ENCODE measurements at regions not wholly inside any gene's neighbourhood (a gene's known extent, or its start where the extent isn't known, plus 50 kb on each side); places are given as distances from the start of the nearest gene placed in this dataset.

- peak; percentile 62 for DNase-seq
- peaks cover 75% of the 10 kb centered on the region for H3K4me1 Mint-ChIP-seq (ENCODE audit: low read depth)
- H3K27me3 Mint-ChIP-seq (ENCODE audit: insufficient read depth) = peaks cover 1% of the 10 kb centered on the region; the same call in 1 of the 2 replicates
- no peak for TF ChIP-seq CTCF (IDR thresholded peaks at IDR 0.05)
- H3K9me3 Mint-ChIP-seq = no peaks in the 10 kb centered on the region
- H3K36me3 Mint-ChIP-seq (ENCODE audit: low read depth) = peaks cover 27% of the 10 kb centered on the region
- H3K27ac Mint-ChIP-seq = peak overlapping the region; percentile 82
- H3K4me3 Mint-ChIP-seq = peak overlapping the region; percentile 22; the same call in 1 of the 2 replicates
Measured at GRCh38 chr17:63189082-63189481, 223.0 kb downstream of the TANC2 start.

- TF ChIP-seq CTCF (IDR thresholded peaks at IDR 0.05) = no peak
- DNase-seq = no peak
- Mint-ChIP-seq H3K4me1 (ENCODE audit: low read depth) (peaks cover 75% of the 10 kb centered on the region), H3K4me3 (no peak overlapping the region), H3K36me3 (ENCODE audit: low read depth) (peaks cover 27% of the 10 kb centered on the region), H3K27ac (peak overlapping the region; percentile 82), H3K9me3 (no peaks in the 10 kb centered on the region), H3K27me3 (ENCODE audit: insufficient read depth) (peaks cover 1% of the 10 kb centered on the region; the same call in 1 of the 2 replicates)
Measured at GRCh38 chr17:63189930-63190329, 223.9 kb downstream of the TANC2 start.

- no peak overlapping the region for H3K4me3 Mint-ChIP-seq
- no peaks in the 10 kb centered on the region for H3K9me3 Mint-ChIP-seq
- H3K27ac Mint-ChIP-seq = no peak overlapping the region
- peaks cover 68% of the 10 kb centered on the region for H3K4me1 Mint-ChIP-seq (ENCODE audit: low read depth)
- peaks cover 34% of the 10 kb centered on the region for H3K36me3 Mint-ChIP-seq (ENCODE audit: low read depth)
- DNase-seq = no peak
- no peak for TF ChIP-seq CTCF (IDR thresholded peaks at IDR 0.05)
- H3K27me3 Mint-ChIP-seq (ENCODE audit: insufficient read depth) = peaks cover 1% of the 10 kb centered on the region; the same call in 1 of the 2 replicates
Measured at GRCh38 chr17:63190821-63191370, 224.9 kb downstream of the TANC2 start.

- H3K36me3 Mint-ChIP-seq (ENCODE audit: low read depth) = peaks cover 40% of the 10 kb centered on the region
Measured at GRCh38 chr17:63191610-63192009, 225.6 kb downstream of the TANC2 start.

GRCh38 chr17:63193827-63194226 lies 227.8 kb downstream of the TANC2 start:
- DNase-seq = no peak
- H3K27me3 Mint-ChIP-seq (ENCODE audit: insufficient read depth) = peaks cover under 1% of the 10 kb centered on the region; the same call in 1 of the 2 replicates
- peaks cover 53% of the 10 kb centered on the region for H3K4me1 Mint-ChIP-seq (ENCODE audit: low read depth)
- no peaks in the 10 kb centered on the region for H3K9me3 Mint-ChIP-seq
- H3K4me3 Mint-ChIP-seq = no peak overlapping the region
- no peak for TF ChIP-seq CTCF (IDR thresholded peaks at IDR 0.05)
- H3K36me3 Mint-ChIP-seq (ENCODE audit: low read depth) = peaks cover 29% of the 10 kb centered on the region
- H3K27ac Mint-ChIP-seq = no peak overlapping the region

More at GRCh38 chr17:63191610-63192009, 225.6 kb downstream of the TANC2 start:
- Mint-ChIP-seq H3K27ac (no peak overlapping the region), H3K4me3 (no peak overlapping the region), H3K4me1 (ENCODE audit: low read depth) (peaks cover 68% of the 10 kb centered on the region), H3K9me3 (no peaks in the 10 kb centered on the region), H3K27me3 (ENCODE audit: insufficient read depth) (peaks cover 1% of the 10 kb centered on the region; the same call in 1 of the 2 replicates)
- no peak for TF ChIP-seq CTCF (IDR thresholded peaks at IDR 0.05)
- DNase-seq = no peak

Measured in HFFc6 (cell line).